Fibroblast of skin of right quadriceps (primary cell): ENCODE measurements at regions not wholly inside any gene's neighbourhood (a gene's known extent, or its start where the extent isn't known, plus 50 kb on each side); places are given as distances from the start of the nearest gene placed in this dataset.
"Not testable (repeated sequence)": the region's sequence is repeated elsewhere in the genome, so short reads cannot be mapped to it uniquely, and the experiment has no call there.

ENCODE experiments used
- DNase-seq: peaks from one replicate; pipeline ENCODE4 v3.0.0-alpha.2; 2013

DNA sequence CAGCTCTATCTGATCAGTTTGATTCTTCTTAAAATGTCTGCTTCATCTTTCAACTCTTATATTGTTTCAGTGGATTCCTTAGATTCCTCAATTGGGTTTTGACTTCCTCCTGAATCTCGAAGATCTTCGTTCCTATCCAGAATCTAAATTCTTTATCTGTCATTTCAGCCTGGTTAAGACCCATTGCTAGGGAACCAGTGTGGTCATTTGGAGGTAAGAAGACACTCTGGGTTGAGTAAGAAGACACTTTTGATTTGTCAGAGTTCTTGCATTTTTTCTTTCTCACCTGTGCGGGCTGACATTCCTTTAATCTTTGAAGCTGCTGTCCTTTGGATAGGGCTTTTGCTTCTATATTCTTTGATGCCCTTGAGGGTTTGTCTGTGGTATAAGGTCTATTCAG lies 291.9 kb downstream of the SLC7A11 start:
- no peak for DNase-seq

DNA sequence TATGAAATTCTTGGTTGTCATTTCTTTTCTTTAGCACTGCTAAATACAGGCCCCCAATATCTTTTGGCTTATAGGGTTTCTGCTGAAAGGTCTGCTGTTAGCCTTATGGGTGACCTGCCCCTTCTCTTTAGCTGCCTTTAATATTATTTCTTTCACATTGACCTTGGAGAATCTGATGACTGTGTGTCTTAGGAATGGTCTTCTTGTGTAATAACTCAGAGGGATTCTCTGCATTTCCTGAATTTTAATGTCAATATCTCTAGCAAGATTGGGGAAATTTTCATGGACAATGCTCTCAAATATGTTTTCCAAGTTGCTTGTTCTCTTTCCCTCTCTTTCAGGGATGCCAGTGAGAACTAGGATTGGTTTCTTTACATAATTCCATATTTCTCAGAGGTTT lies 292.4 kb downstream of the SLC7A11 start:
- DNase-seq, result peak; percentile 27

- DNase-seq, result peak; percentile 33
Observed at GRCh38 chr4:137946453-137947174, 295.5 kb downstream of the SLC7A11 start.

GRCh38 chr4:137942815-137943214 lies 299.3 kb downstream of the SLC7A11 start:
- not testable (repeated sequence) for DNase-seq

- not testable (repeated sequence) for DNase-seq
Observed at GRCh38 chr4:137942015-137942515, 300.1 kb downstream of the SLC7A11 start.

- DNase-seq, result no peak
Observed at GRCh38 chr4:137934911-137935310, 307.2 kb downstream of the SLC7A11 start.

GRCh38 chr4:137934046-137934445 lies 308.1 kb downstream of the SLC7A11 start:
- DNase-seq, result no peak

GRCh38 chr4:137927972-137928371 lies 314.2 kb downstream of the SLC7A11 start:
- no peak for DNase-seq

- DNase-seq, result no peak
Observed at GRCh38 chr4:137923494-137923893, 318.7 kb downstream of the SLC7A11 start.

DNA sequence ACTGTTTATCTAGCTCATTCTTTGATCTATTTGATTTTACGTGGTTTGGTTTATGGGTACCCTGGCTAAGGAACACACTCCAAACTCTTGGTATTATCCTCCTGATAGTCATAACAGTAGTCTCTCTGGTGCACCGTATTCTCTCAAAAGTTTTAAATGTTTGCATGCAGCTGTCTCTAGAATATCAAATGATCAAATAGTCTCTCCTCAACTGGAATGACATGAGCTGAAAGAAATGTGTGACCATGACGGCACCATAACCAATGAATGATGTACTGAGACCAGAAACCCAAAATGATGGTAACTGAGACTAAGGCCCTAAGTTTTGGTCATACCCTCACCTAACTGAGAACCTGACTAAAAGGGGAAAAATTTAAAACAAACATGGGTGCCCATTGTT lies 319.4 kb downstream of the SLC7A11 start:
- no peak for DNase-seq

DNA sequence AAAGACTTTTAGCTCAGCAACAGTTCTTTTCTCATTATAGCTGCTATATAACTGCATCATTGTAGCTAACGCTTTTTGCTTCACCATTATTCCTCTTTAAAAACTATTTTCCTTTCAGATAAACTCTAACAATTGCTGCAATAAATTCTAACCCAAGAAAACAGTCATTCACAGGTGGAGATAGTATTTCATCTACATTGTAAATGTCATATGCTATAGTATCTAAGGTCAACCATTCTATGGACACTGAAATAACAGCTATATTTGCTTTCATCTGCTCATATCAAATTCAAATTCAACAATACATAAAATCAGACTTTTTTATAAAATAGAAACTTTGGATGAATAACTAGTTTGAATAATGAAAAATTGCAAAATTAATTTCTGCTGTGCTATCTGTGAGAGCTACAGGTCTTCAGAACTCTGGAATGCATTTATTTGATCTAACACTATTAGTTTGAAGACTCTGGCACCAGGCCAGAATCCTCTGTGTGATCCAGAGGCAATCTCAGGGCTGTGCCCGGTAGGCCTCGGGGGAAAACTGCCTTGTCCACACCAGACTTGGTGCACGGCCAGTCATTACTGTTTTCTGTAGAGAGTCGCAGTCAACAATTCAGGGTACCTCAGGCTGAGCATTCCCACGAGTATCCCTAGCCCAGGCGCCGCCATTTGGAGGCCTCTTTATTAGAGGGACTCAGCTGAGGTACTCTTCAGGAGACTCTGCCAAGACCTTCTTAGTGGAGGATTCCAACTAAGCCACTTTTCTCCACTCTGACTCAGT lies 332.4 kb downstream of the SLC7A11 start:
- peak; percentile 4 for DNase-seq

DNA sequence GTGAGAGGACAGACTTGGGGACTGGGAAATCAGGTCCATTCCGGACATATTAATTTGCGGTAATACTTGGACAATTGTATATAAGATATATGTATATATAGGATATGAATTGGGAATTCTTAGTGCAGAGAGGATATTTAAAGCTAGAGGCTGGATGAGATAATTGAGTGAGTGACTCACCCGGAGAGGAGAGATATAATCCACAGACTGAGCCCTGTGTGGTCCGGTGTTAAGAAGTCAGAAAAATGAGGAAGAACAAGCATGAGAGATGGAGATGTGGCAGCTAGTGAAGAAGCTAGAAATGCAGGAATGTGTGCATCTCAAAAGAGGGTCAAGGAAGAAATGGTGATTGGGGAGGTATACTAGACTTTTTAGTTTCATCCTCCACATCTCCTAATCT lies 336.2 kb downstream of the SLC7A11 start:
- peak; percentile 53 for DNase-seq

DNA sequence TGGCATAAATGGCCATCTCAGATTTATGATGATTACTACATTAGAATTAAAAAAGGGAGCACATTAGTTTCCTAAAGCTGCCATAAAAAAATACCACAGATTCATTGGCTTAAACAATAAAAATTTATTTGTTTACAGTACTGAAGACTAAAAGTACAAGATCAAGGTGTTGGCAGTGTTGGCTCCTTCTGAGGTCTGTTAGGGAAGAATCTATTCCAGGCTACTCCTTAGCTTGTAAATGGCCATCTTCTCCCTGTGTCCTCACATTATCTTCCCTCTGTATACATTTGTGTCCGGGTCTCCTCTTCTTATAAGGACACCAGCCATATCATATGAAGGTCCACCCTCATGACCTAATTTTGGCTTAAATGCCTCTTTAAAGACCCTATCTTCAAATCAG lies 341.0 kb downstream of the SLC7A11 start:
- DNase-seq, result no peak

DNA sequence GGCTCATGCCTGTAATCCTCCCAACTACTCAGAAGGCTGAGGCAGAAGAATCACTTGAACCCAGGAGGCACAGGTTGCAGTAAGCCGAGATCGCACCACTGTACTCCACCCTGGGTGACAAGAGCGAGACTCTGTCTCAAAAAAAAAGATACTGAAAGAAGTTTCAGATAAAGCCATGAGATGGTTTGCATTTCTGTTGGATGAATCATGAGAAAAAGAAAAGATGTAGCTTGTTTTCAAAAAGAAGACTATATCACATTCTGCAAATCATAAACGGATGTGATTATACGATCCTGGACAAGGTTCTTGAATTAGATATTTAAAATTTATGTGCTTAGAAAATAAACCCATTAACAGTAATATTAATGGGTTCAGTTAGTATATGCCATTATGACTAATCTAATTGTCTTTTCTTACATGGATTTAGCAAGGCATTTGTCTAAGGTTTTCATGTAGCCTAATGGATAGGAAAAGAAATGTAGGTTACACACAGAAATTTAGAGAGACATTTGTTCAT lies 345.9 kb downstream of the SLC7A11 start:
- DNase-seq, result no peak

GRCh38 chr4:137895515-137895914 lies 346.6 kb downstream of the SLC7A11 start:
- not testable (repeated sequence) for DNase-seq

- no peak for DNase-seq
Observed at GRCh38 chr4:137892134-137892533, 350.0 kb downstream of the SLC7A11 start.

DNA sequence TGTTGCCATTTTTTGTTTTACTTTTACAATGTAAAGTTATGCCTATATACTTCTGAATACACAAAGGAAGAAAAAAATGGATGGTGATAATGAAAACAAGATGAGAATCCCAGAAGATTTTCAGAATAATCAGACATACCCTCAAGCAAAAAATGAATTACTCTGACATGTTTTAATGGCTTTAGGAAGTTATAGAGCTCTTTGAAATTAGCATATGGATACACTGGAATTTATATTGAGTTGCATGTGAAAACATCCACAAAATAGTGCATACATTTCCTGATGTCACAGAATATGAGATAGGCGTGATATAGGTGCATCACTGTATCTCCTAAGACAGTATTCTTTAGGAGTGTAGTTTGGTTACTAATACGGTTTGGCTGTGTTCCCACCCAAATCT lies 351.3 kb downstream of the SLC7A11 start:
- no peak for DNase-seq

DNA sequence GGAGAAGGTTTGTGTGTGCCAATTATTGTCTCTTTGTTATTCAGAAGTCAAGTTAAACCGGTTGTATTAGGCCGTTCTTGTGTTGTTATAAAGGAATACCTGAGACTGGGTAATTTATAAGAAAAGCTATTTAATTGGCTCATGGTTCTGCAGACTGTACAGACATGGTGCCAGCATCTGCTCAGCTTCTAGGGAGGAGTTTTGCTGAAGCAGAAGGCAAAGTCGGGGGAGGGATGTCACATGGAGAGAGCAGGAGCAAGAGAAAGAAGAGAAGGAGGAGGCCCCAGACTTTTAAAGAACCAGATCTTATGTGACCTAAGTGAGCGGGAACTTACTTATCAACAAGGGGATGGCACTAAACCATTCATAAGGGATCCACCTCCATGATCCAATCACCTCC lies 349.3 kb upstream of the PCDH18 start:
- no peak for DNase-seq

DNA sequence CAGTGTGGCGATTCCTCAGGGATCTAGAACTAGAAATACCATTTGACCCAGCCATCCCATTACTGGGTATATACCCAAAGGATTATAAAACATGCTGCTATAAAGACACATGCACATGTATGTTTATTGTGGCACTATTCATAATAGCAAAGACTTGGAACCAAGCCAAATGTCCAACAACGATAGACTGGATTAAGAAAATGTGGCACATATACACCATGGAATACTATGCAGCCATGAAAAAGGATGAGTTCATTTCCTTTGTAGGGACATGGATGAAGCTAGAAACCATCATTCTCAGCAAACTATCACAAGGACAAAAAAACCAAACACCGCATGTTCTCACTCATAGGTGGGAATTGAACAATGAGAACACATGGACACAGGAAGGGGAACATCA lies 335.8 kb upstream of the PCDH18 start:
- not testable (repeated sequence) for DNase-seq

DNA sequence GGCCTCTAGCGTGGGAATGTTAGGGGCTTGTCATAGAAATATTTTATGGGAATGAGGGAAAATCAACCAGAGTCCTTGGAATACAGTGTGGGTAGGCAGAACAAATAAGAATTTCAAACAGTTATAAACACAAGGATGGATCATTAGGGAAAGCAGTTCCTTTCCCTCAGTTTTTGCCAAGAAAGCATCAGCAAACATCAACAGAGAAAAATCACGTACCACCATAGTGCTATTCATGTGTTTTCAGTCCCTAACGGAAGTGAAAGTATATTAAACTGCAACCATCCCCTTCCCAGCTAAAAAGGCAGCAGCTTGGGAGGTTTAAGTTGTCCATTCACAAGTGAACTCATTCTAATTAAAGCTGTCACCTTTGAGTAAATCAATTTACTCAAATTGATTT lies 334.4 kb upstream of the PCDH18 start:
- no peak for DNase-seq

- peak; percentile 27 for DNase-seq
Observed at GRCh38 chr4:137861682-137862081, 329.4 kb upstream of the PCDH18 start.

DNA sequence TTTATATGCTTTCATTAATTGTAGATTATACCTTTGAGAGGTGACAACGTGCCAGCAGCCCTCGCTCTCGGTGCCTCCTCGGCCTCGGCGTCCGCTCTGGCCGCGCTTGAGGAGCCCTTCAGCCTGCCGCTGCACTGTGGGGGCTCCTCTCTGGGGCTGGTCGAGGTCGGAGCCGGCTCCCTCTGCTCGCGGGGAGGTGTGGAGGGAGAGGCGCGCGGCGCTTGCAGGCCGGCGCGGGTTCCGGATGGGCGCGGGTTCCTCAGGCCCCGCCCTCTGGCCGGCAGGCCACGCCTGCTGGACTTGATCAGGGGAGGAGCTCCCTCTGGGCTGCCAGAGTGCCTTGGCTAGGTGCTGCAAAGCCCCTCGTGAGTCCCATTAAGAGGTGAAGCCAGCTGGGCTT lies 321.1 kb upstream of the PCDH18 start:
- no peak for DNase-seq

- no peak for DNase-seq
Observed at GRCh38 chr4:137852326-137852725, 320.0 kb upstream of the PCDH18 start.

DNA sequence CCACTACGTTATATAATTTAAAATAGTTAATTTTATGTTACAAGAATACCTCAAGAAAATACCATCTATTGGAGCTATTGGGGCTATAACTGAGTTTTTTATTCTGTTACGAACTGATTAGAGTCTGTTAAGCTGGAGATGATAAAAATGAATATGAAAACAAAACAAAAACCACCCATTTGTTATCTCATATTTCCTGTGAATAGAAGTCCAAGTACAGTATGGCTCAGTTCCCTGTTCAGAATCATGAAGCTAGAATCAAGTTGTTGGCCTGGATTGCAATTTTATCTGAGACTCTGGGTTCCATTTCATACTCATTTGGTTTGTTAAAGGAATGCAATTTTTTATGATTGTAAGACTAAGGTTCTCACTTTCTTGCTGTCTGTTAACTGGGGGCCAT lies 319.1 kb upstream of the PCDH18 start:
- DNase-seq, result no peak
